ENCODE measurements at regions not wholly inside any gene's neighbourhood (a gene's known extent, or its start where the extent isn't known, plus 50 kb on each side); places are given as distances from the start of the nearest gene placed in this dataset.
"Not testable (repeated sequence)": the region's sequence is repeated elsewhere in the genome, so short reads cannot be mapped to it uniquely, and the experiment has no call there.

DNA sequence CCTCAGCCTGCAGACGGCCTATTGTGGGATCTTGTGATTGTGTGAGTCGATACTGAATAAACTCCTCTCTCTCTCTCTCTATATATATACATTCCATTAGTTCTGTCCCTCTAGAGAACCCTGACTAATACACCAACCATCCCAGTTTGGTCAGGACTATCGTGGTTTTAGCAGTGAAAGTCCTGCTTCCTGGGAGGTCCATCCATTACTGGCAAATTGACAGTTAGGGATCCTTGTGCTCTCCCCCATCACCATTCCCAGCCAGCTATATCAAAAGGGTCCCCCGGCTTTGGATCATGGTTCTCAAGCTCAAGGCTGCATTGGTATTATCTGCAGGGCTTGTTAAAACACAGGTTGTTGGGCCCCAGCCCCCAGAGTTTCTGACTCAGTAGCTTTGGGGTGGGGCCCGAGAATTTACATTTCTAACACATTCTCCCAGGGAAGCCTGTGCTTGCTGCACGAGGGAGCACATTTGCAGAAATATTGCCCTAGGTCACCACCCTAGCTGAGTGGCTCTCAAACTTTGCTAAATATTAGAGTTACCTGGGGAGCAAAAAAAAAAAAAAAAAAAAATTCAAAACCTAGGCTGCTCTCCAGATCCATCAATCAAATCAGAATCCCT, 899.1 kb upstream of the AUTS2 start:
- DNase-seq (ENCODE audit: low read depth) = no peak
- TF ChIP-seq, protein P1, sequence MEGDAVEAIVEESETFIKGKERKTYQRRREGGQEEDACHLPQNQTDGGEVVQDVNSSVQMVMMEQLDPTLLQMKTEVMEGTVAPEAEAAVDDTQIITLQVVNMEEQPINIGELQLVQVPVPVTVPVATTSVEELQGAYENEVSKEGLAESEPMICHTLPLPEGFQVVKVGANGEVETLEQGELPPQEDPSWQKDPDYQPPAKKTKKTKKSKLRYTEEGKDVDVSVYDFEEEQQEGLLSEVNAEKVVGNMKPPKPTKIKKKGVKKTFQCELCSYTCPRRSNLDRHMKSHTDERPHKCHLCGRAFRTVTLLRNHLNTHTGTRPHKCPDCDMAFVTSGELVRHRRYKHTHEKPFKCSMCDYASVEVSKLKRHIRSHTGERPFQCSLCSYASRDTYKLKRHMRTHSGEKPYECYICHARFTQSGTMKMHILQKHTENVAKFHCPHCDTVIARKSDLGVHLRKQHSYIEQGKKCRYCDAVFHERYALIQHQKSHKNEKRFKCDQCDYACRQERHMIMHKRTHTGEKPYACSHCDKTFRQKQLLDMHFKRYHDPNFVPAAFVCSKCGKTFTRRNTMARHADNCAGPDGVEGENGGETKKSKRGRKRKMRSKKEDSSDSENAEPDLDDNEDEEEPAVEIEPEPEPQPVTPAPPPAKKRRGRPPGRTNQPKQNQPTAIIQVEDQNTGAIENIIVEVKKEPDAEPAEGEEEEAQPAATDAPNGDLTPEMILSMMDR (IDR thresholded peaks at IDR 0.05; ENCODE audit: insufficient read depth, low read depth, low read length, missing control alignments) = no peak

DNA sequence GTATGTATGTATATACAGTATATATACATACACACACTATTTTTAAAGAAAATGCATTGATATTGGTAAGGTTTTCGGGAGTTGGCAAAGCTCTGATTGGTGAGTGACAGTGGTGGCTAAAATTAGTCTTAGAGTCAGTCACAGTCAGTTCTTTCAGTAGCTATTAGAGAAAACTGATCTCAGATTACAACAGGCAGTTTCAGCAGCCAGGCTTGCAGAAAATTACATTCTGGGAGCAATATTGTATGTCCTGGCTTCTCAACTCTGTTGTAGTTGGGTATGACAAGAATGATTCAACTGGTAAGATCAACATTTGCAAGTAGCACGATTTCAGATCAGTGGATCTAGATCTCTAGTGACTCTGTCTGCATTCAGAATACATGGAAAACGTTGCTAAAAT, 897.9 kb upstream of the AUTS2 start:
- no peak overlapping the region for H3K4me3 ChIP-seq (ENCODE audit: low read depth, low read length)
- TF ChIP-seq, protein P1 (IDR thresholded peaks at IDR 0.05; ENCODE audit: insufficient read depth, low read depth, low read length, missing control alignments) = no peak
- DNase-seq (ENCODE audit: low read depth) = no peak

More for the DNA sequence above, 899.1 kb upstream of the AUTS2 start:
- no peak overlapping the region for H3K4me3 ChIP-seq (ENCODE audit: low read depth, low read length)

DNA sequence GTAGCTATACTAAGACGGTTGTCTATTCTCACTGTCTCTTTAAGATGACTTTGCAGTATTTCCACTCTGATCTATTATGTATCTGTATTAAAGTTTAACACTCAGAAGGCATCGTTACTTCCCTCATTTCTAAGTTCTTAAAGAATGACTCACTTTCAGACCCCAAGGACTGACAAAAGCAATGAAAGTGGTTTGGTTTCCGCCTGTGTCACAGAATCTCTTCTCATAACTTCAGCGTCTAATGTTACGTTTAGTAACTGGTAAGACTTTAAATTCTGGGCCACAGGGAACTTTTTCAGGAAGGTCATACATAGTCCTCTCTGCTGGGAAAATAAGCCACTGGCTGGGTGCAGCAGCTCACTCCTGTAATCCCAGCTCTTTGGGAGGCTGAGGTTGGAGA, 892.0 kb upstream of the AUTS2 start:
- TF ChIP-seq, protein P1 (IDR thresholded peaks at IDR 0.05; ENCODE audit: insufficient read depth, low read depth, low read length, missing control alignments) = no peak
- no peak overlapping the region for H3K4me3 ChIP-seq (ENCODE audit: low read depth, low read length)
- no peak for DNase-seq (ENCODE audit: low read depth)

DNA sequence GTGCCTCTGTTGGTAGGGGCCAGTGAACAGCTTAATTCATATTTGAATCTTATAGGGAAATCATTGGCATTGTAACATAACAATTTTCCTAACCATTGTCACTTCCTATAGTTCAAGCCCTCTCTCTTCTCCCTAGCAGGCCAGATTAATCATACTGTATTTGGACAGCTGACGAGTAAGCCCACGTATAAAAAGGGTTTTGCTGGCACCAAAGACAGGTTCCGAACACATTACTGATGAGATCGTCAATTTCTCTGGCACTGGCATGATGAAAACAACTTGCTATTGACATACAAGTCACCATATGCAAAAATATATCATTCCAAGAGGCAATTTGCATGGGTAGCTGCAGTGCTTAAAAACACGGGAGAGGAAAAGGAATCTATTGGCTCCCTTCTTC, 891.1 kb upstream of the AUTS2 start:
- no peak for DNase-seq (ENCODE audit: low read depth)
- TF ChIP-seq, protein P1 (IDR thresholded peaks at IDR 0.05; ENCODE audit: insufficient read depth, low read depth, low read length, missing control alignments) = no peak
- no peak overlapping the region for H3K4me3 ChIP-seq (ENCODE audit: low read depth, low read length)

DNA sequence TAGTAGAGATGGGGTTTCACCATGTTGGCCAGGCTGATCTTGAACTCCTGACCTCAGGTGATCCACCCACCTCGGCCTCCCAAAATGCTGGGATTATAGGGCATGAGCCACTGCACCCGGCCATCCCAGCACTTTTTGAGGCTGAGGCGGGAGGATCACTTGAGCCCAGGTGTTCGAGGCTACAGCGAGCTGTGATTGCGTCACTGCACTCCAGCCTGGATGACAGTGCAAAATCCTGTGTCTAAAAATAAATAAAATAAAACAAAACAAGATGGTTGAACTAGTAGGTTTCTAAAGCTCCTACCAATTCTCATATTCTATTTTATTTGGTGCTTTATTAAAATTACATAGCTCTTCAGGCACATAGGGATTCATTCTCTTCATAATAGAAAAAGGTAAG, 890.3 kb upstream of the AUTS2 start:
- no peak overlapping the region for H3K4me3 ChIP-seq (ENCODE audit: low read depth, low read length)
- DNase-seq (ENCODE audit: low read depth) = no peak
- TF ChIP-seq, protein P1 (IDR thresholded peaks at IDR 0.05; ENCODE audit: insufficient read depth, low read depth, low read length, missing control alignments) = no peak

DNA sequence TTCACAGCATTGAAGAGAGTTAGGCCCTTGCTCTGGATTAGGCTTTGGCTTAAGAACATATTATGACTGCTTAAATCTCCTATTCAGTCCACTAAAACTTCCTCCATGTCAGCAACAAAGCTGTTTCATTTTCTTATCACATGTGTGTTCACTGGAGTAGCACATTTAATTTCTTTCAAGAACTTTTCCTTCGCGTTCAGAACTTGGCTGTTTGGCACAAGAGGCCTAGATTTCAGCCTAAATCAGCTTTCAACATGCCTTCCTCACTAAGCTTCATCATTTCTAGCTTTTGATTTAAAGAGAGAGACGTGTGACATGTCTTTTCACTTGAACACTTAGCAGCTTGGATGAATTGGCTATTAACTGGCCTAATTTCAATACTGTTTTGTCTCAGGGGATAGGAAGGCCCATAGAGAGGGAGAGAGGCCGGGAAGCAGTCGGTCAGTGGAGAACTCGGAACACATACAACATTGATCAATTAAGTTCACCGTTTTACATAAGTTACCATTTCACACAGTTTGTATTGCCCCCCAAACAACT, 885.2 kb upstream of the AUTS2 start:
- TF ChIP-seq, protein P1 (IDR thresholded peaks at IDR 0.05; ENCODE audit: insufficient read depth, low read depth, low read length, missing control alignments) = no peak
- no peak overlapping the region for H3K4me3 ChIP-seq (ENCODE audit: low read depth, low read length)
- DNase-seq (ENCODE audit: low read depth) = no peak

DNA sequence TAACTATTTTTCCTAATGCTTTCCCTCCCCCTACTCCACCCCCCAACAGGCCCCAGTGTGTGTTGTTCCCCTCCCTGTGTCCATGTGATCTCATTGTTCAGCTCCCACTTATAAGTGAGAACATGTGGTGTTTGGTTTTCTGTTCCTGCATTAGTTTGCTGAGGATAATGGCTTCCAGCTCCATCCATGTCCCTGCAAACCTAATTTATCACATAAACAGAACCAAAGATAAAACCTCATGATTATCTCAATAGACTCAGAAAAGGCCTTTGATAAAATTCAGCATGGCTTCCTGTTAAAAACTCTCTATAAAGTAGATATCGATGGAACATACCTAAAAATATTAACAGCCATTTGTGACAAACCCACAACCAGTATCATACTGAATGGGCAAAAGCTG, 884.1 kb upstream of the AUTS2 start:
- H3K4me3 ChIP-seq (ENCODE audit: low read depth, low read length); DNase-seq (ENCODE audit: low read depth): not testable (repeated sequence)

Measured in GM12865 (cell line).